ENCODE measurements at regions not wholly inside any gene's neighbourhood (a gene's known extent, or its start where the extent isn't known, plus 50 kb on each side); places are given as distances from the start of the nearest gene placed in this dataset.
"Not testable (repeated sequence)": the region's sequence is repeated elsewhere in the genome, so short reads cannot be mapped to it uniquely, and the experiment has no call there.

DNA sequence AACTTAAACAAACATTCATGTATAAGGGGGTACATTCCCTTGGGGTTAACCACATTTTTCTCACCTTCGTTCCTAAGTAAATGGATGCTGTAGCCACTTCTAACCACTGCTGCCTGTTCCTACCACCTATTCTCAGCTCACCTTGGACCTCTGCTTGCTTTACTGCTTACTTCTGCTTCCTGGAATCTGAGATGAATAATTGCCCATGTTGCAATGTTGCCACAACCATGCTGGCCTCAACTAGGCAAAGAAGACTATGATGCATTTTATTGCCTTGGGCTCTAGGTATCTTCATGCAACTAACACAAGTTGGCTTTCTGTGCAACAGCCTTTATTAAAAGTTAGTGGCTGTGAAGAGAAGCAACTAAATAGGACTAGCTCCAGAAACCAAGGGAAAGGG lies 106.3 kb upstream of the TCF4 start:
- in situ Hi-C loops (cut with MboI; ENCODE audit: low pct_unique_long_range_greater_than_20kb, low sequenced_read_pairs, unreplicated experiment) = no loop called here
- no peak for DNase-seq (ENCODE audit: low spot score)
- TF ChIP-seq CTCF (IDR thresholded peaks at IDR 0.05; ENCODE audit: extremely low read depth, insufficient read depth, missing control alignments) = no peak

- TF ChIP-seq CTCF (IDR thresholded peaks at IDR 0.05; ENCODE audit: extremely low read depth, insufficient read depth, missing control alignments) = no peak
- DNase-seq (ENCODE audit: low spot score) = no peak
- in situ Hi-C loops (cut with MboI; ENCODE audit: low pct_unique_long_range_greater_than_20kb, low sequenced_read_pairs, unreplicated experiment) = no loop called here
These were observed 100.0 kb upstream of the TCF4 start for GRCh38 chr18:55688030-55688429.

GRCh38 chr18:55687106-55687505 lies 99.1 kb upstream of the TCF4 start:
- no peak for DNase-seq (ENCODE audit: low spot score)
- in situ Hi-C loops (cut with MboI; ENCODE audit: low pct_unique_long_range_greater_than_20kb, low sequenced_read_pairs, unreplicated experiment) = no loop called here
- TF ChIP-seq CTCF (IDR thresholded peaks at IDR 0.05; ENCODE audit: extremely low read depth, insufficient read depth, missing control alignments) = no peak

DNA sequence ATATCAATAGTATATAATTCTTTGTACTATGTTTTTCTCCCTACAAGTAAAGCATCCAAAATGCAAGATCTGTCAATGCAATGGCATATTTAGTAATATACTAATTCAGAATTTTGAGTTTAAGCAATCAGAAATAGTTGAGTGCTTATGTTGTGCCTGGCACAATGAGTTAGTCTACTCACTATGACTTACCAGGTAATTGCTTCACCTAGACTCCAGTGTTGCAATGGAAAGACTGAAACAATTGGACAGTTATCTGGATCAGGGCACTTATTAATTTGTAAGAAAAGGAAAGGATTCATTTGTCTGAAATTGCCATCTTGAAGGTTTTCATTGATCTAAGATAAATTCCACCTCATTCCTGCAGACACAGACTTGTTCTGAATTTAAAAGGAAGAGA lies 97.6 kb upstream of the TCF4 start:
- no peak for TF ChIP-seq CTCF (IDR thresholded peaks at IDR 0.05; ENCODE audit: extremely low read depth, insufficient read depth, missing control alignments)
- DNase-seq (ENCODE audit: low spot score) = no peak
- in situ Hi-C loops (cut with MboI; ENCODE audit: low pct_unique_long_range_greater_than_20kb, low sequenced_read_pairs, unreplicated experiment) = no loop called here

DNA sequence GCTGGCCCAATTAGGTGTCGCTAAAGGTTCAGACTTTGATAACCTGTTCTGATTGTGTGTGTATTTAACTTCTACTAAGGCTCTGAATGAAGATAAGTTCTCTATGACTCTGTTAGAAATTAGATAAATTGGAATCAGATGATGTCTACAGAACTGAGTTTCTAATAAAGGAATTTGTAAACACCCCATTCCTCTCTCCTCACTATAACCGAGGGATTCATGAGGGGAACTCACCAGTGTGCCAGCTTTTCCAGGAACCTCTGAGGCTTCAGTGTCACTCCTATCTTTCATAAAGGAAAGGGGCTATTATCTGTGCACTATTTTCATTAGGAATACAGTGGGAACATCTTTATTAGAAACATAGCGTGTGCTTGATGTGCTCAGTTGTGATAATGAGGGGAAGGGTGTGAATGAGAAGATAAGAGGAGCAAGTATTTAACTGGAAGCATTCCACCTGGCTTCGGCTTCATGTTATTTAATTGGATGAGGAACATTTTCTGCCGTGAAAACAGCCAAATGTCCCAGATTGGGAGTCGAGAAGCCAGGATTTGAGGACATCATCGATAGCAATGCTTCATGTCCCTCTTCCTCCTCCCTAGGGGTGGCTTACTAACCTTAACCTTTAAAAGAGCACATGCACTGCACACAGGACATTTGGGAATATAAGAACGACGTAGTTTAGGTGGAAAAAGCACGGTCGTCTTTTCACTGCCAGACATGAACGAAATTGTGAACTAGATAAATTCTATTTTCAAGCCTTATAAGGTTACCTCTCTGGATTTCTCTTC lies 84.8 kb upstream of the TCF4 start:
- TF ChIP-seq CTCF (IDR thresholded peaks at IDR 0.05; ENCODE audit: extremely low read depth, insufficient read depth, missing control alignments) = no peak
- in situ Hi-C loops (cut with MboI; ENCODE audit: low pct_unique_long_range_greater_than_20kb, low sequenced_read_pairs, unreplicated experiment) = no loop called here
- no peak for DNase-seq (ENCODE audit: low spot score)

- DNase-seq (ENCODE audit: low spot score) = no peak
- in situ Hi-C loops (cut with MboI; ENCODE audit: low pct_unique_long_range_greater_than_20kb, low sequenced_read_pairs, unreplicated experiment) = no loop called here
- no peak for TF ChIP-seq CTCF (IDR thresholded peaks at IDR 0.05; ENCODE audit: extremely low read depth, insufficient read depth, missing control alignments)
These were observed 77.5 kb upstream of the TCF4 start for GRCh38 chr18:55665506-55665905.

GRCh38 chr18:55664758-55665400 lies 76.9 kb upstream of the TCF4 start:
- not testable (repeated sequence) for DNase-seq (ENCODE audit: low spot score)

More at GRCh38 chr18:55664758-55665400, 76.9 kb upstream of the TCF4 start:
- in situ Hi-C loops (cut with MboI; ENCODE audit: low pct_unique_long_range_greater_than_20kb, low sequenced_read_pairs, unreplicated experiment) = not testable (repeated sequence)
